Fibroblast of lung (primary cell): ENCODE measurements at regions not wholly inside any gene's neighbourhood (a gene's known extent, or its start where the extent isn't known, plus 50 kb on each side); places are given as distances from the start of the nearest gene placed in this dataset.

Source experiments
- EZH2 ChIP-seq: IDR thresholded peaks from 2 replicates; pipeline ENCODE4 v1.5.1; 2012; ENCODE audit warnings: low read length, control low read depth, mild to moderate bottlenecking; ENCODE audit errors: missing control alignments
- TF ChIP-seq, protein P1 (sequence below), 2 donors: IDR thresholded peaks in 1 of 2; conservative IDR thresholded peaks in 1 of 2; 1 replicate in 1 of 2; 2 replicates in 1 of 2; pipeline ENCODE4 v1.5.1; 2011 to 2012; ENCODE audit warnings: low read length in 2 of 2, control low read depth in 1 of 2, inconsistent platforms in 1 of 2, low read depth in 1 of 2, mild to moderate bottlenecking in 1 of 2

GRCh38 chr11:80773919-80774318 lies 1333.1 kb upstream of the TENM4 start:
- TF ChIP-seq, protein P1, sequence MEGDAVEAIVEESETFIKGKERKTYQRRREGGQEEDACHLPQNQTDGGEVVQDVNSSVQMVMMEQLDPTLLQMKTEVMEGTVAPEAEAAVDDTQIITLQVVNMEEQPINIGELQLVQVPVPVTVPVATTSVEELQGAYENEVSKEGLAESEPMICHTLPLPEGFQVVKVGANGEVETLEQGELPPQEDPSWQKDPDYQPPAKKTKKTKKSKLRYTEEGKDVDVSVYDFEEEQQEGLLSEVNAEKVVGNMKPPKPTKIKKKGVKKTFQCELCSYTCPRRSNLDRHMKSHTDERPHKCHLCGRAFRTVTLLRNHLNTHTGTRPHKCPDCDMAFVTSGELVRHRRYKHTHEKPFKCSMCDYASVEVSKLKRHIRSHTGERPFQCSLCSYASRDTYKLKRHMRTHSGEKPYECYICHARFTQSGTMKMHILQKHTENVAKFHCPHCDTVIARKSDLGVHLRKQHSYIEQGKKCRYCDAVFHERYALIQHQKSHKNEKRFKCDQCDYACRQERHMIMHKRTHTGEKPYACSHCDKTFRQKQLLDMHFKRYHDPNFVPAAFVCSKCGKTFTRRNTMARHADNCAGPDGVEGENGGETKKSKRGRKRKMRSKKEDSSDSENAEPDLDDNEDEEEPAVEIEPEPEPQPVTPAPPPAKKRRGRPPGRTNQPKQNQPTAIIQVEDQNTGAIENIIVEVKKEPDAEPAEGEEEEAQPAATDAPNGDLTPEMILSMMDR (conservative IDR thresholded peaks at IDR 0.05 in 1 of 2, IDR thresholded peaks at IDR 0.05 in 1 of 2; ENCODE audit: low read depth in 1 of 2, low read length in 2 of 2) = no peak
- no peak for TF ChIP-seq EZH2
